RWPE2 (cell line): ENCODE measurements at regions not wholly inside any gene's neighbourhood (a gene's known extent, or its start where the extent isn't known, plus 50 kb on each side); places are given as distances from the start of the nearest gene placed in this dataset.
"Not testable (repeated sequence)": the region's sequence is repeated elsewhere in the genome, so short reads cannot be mapped to it uniquely, and the experiment has no call there.

Experiments
- ATAC-seq: fragments of 200-7000 bp; cut with Tn5 transposase; 3 replicates; pipeline ENCODE4 v1.9.1; 2021; ENCODE audit warnings: low read depth
- DNase-seq: peaks from one replicate; pipeline ENCODE4 v3.0.0-alpha.2; 2020; ENCODE audit warnings: low spot score
- H3K27ac ChIP-seq: fragments of 450-650 bp; 2 replicates; pipeline ENCODE4 v1.5.1; 2017; ENCODE audit warnings: mild to moderate bottlenecking; ENCODE audit not compliant: poor library complexity, severe bottlenecking
- H3K27me3 ChIP-seq: fragments of 250-450 bp; sonication (Bioruptor Pico); 2 replicates; pipeline ENCODE4 v1.5.1; 2021; ENCODE audit warnings: mild to moderate bottlenecking, moderate library complexity; ENCODE audit not compliant: insufficient read depth, poor library complexity, severe bottlenecking
- H3K36me3 ChIP-seq: fragments of 250-450 bp; sonication (Bioruptor Pico); 2 replicates; pipeline ENCODE4 v1.5.1; 2020; ENCODE audit warnings: low read depth, mild to moderate bottlenecking, moderate library complexity
- H3K4me1 ChIP-seq: fragments of 250-450 bp; sonication (Bioruptor Pico); 2 replicates; pipeline ENCODE4 v1.5.1; 2021; ENCODE audit warnings: mild to moderate bottlenecking, moderate library complexity; ENCODE audit not compliant: insufficient read depth, poor library complexity, severe bottlenecking
- H3K4me3 ChIP-seq: fragments of 250-450 bp; sonication (Bioruptor Pico); 2 replicates; pipeline ENCODE4 v1.5.1; 2021; ENCODE audit warnings: mild to moderate bottlenecking, moderate library complexity; ENCODE audit not compliant: severe bottlenecking
- H3K9me3 ChIP-seq: fragments of 250-450 bp; sonication (Bioruptor Pico); 2 replicates; pipeline ENCODE4 v1.5.1; 2021; ENCODE audit warnings: mild to moderate bottlenecking, moderate library complexity; ENCODE audit not compliant: severe bottlenecking
- TF ChIP-seq, protein P1 (sequence below): fragments of 450-650 bp; IDR thresholded peaks from one replicate; pipeline ENCODE4 v1.5.1; 2017; ENCODE audit warnings: mild to moderate bottlenecking, moderate library complexity; ENCODE audit not compliant: poor library complexity, severe bottlenecking

DNA sequence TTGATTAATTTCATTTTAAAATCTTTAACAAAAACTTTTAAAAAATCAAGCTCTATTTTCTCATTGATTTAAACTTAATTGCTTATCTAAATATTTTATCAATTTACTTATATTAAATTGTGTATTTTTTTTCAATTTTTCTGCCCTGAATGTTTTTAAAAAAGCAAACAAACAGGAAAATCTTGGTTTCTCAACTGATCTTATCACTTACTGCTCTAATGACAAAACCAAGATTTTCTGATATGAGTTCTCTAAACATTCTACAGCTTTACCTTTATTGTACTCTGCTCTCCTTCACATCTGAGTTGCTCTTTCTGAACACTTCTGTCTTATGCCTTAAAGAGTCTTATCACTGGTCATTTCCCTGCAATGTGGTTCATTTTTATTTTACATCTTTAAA lies 587.8 kb upstream of the BCHE start:
- Histone ChIP-seq H3K27me3 (no peaks in the 10 kb centered on the region), H3K27ac (no peak overlapping the region), H3K4me1 (no peaks in the 10 kb centered on the region), H3K9me3 (no peaks in the 10 kb centered on the region), H3K4me3 (no peak overlapping the region), H3K36me3 (no peaks in the 10 kb centered on the region)
- no peak for DNase-seq
- no peak for ATAC-seq
- TF ChIP-seq, protein P1, sequence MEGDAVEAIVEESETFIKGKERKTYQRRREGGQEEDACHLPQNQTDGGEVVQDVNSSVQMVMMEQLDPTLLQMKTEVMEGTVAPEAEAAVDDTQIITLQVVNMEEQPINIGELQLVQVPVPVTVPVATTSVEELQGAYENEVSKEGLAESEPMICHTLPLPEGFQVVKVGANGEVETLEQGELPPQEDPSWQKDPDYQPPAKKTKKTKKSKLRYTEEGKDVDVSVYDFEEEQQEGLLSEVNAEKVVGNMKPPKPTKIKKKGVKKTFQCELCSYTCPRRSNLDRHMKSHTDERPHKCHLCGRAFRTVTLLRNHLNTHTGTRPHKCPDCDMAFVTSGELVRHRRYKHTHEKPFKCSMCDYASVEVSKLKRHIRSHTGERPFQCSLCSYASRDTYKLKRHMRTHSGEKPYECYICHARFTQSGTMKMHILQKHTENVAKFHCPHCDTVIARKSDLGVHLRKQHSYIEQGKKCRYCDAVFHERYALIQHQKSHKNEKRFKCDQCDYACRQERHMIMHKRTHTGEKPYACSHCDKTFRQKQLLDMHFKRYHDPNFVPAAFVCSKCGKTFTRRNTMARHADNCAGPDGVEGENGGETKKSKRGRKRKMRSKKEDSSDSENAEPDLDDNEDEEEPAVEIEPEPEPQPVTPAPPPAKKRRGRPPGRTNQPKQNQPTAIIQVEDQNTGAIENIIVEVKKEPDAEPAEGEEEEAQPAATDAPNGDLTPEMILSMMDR, result no peak

DNA sequence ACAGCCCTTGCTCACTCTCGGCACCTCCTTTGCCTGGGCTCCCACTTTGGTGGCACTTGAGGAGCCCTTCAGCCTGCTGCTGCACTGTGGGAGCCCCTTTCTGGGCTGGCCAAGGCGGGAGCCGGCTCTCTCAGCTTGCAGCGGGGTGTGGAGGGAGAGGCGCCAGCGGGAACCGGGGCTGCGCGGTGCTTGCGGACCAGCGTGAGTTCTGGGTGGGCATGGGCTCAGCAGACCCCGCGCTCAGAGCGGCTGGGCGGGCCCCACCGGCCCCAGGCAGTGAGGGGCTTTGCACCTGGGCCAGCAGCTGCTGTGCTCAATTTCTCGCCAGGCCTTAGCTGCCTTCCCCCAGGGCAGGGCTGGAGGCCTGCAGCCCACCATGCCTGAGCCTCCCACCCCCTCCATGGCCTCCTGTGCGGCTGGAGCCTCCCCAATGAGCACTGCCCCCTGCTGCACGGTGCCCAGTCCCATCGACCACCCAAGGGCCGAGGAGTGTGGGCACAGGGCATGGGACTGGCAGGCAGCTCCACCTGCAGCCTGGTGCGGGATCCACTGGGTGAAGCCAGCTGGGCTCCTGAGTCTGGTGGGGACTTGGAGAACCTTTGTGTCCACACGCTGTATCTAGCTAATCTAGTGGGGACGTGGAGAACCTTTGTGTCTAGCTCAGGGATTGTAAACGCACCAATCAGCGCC lies 586.7 kb upstream of the BCHE start:
- not testable (repeated sequence) for H3K9me3 ChIP-seq, H3K4me3 ChIP-seq, ATAC-seq, H3K27ac ChIP-seq, H3K4me1 ChIP-seq, DNase-seq, H3K27me3 ChIP-seq, H3K36me3 ChIP-seq

DNA sequence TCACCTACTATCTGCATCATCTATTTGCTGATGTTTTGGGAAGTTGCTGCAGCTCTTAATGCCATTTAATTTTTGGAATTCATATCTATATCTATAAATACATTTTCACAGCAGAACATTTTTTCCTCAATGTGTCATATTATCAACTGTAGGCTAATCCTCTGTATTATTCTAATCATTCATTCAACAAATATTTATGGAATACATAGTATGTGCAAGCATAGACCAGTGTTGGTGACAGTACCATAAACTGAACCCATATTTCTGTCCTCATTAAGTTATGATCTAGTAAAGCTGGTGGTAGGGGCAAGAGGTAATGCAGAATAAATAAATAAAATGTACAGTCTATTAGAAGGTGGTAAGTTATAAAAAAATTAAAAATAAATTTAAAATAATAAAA lies 585.3 kb upstream of the BCHE start:
- no peaks in the 10 kb centered on the region for H3K9me3 ChIP-seq
- no peaks in the 10 kb centered on the region for H3K27me3 ChIP-seq
- DNase-seq, result no peak
- H3K4me1 ChIP-seq, result no peaks in the 10 kb centered on the region
- H3K27ac ChIP-seq, result no peak overlapping the region
- ATAC-seq, result no peak
- H3K36me3 ChIP-seq, result no peaks in the 10 kb centered on the region
- TF ChIP-seq, protein P1, result no peak
- no peak overlapping the region for H3K4me3 ChIP-seq

DNA sequence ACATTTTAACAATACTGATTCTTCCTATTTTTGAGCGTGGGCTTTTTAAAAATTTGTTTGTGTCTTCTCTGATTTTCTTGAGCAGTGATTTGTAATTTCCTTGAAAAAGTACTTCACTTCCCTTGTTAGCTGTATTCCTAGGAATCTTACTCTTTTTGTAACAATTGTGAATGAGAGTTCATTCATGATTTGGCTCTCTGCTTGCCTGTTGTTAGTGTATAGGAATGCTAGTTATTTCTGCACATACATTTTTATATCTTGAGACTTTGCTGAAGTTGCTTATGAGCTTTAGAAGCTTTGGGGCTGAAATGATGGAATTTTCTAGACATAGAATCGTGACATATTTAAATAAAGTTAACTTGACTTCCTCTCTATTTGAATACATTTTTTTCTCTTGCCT lies 582.8 kb upstream of the BCHE start:
- Histone ChIP-seq H3K27ac (no peak overlapping the region), H3K4me1 (no peaks in the 10 kb centered on the region), H3K9me3 (no peaks in the 10 kb centered on the region), H3K36me3 (no peaks in the 10 kb centered on the region), H3K4me3 (no peak overlapping the region), H3K27me3 (no peaks in the 10 kb centered on the region)
- ATAC-seq, result no peak
- TF ChIP-seq, protein P1, result no peak
- DNase-seq, result no peak

DNA sequence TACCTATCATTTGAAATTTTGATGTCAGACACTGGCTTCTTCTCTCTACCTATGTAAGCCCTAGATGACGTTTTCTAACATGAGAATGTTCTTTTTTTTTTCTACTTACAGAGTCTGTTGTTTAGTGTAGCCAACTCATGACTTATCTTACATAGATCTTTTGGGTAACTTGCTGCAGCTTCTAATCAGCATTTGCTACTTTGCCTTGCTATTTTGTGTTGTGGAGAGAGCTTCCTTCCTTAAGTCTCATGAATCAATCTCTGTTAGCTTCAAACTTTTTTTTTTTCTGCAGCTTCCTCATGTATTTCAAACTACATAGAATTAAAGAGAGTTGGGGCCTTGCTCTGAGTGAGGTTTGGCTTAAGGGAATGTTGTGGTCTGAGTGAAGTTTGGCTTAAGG lies 568.7 kb upstream of the BCHE start:
- no peak for DNase-seq

More for the DNA sequence above, 568.7 kb upstream of the BCHE start:
- no peaks in the 10 kb centered on the region for H3K27me3 ChIP-seq
- no peaks in the 10 kb centered on the region for H3K9me3 ChIP-seq
- no peaks in the 10 kb centered on the region for H3K4me1 ChIP-seq
- TF ChIP-seq, protein P1, result no peak
- H3K36me3 ChIP-seq, result no peaks in the 10 kb centered on the region
- no peak for ATAC-seq
- H3K27ac ChIP-seq, result no peak overlapping the region
- no peak overlapping the region for H3K4me3 ChIP-seq
